GM12873 (cell line): ENCODE measurements at regions not wholly inside any gene's neighbourhood (a gene's known extent, or its start where the extent isn't known, plus 50 kb on each side); places are given as distances from the start of the nearest gene placed in this dataset.

ENCODE experiments used
- TF ChIP-seq, protein P1 (sequence below): IDR thresholded peaks from 2 replicates; pipeline ENCODE4 v1.5.1; 2012; ENCODE audit warnings: low read depth, mild to moderate bottlenecking, moderate library complexity, low read length, control low read depth; ENCODE audit not compliant: insufficient read depth; ENCODE audit errors: missing control alignments

DNA sequence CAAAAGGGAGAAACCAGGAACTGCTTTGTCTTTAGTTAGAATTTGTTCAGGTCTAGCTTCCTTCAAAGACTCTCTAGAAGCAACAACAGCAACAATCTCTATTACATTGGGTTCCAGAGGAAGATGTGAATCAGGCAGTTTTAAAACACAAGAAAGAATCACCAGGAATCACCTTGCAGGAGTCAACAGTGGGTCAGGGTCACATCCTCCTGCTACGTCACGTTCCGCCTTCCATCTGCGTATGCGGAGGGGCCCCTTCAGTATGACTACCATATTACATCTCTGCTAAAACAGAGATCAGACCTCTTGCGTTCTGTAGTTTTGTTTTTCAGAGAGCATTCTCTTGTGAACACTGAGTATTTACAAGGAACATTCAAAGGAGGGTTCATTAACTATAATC lies 147.8 kb upstream of the STARD13 start:
- TF ChIP-seq, protein P1, sequence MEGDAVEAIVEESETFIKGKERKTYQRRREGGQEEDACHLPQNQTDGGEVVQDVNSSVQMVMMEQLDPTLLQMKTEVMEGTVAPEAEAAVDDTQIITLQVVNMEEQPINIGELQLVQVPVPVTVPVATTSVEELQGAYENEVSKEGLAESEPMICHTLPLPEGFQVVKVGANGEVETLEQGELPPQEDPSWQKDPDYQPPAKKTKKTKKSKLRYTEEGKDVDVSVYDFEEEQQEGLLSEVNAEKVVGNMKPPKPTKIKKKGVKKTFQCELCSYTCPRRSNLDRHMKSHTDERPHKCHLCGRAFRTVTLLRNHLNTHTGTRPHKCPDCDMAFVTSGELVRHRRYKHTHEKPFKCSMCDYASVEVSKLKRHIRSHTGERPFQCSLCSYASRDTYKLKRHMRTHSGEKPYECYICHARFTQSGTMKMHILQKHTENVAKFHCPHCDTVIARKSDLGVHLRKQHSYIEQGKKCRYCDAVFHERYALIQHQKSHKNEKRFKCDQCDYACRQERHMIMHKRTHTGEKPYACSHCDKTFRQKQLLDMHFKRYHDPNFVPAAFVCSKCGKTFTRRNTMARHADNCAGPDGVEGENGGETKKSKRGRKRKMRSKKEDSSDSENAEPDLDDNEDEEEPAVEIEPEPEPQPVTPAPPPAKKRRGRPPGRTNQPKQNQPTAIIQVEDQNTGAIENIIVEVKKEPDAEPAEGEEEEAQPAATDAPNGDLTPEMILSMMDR, result no peak

DNA sequence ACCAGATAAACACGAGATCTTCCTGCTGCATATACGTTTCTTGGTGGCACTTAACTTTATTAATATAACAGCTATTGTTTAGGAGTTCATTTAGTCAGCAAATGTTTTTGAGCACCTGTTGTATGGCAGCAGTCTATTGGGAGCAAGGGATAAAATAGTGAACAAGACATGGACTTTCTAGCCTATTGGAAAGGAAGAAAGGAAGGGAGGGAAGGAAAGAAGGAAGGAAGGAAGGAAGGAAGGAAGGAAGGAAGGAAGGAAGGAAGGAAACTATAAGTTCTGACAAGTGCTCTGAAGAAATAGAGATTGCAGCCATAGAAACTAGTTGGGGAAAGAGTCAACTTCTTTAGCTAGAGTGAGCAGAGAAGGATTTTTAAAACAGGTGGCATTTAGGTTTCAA lies 149.1 kb upstream of the STARD13 start:
- TF ChIP-seq, protein P1, result no peak

DNA sequence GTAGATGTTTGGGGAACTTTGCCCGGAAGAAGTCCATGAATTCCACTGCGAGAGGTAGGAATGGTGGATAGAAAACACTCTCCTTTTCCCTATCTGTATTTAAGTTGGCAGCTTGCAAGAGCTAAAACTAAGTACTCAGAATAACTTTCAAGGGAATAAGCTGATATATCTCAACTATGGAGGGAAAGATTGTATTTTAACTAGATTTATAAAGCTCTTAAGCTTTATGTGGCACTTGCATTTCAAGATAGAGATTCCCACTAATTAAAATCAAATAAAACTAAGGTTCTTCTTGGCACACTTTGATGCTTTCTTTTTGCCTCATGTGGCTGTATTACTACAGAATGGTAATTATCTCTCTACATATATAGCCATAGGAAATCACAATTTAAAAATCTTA lies 149.7 kb upstream of the STARD13 start:
- TF ChIP-seq, protein P1, result no peak

DNA sequence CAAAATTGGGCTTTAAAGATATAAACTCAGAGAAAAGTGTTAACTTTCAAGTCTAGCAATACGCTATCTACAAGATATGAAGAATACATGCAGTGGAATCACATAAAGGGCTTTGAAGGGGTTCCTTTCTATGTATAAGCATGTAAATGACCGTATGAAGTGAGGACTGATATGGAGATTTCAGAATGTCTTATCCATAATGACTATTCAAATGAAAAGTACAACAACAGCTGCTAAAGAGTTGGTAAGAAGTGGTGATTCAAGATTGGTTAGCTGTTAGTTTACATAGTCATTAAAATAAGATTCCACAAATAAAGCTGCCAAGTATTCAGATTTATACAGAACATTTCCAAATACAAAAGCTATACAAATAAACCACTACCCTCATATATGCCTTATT lies 153.4 kb upstream of the STARD13 start:
- TF ChIP-seq, protein P1, result no peak

DNA sequence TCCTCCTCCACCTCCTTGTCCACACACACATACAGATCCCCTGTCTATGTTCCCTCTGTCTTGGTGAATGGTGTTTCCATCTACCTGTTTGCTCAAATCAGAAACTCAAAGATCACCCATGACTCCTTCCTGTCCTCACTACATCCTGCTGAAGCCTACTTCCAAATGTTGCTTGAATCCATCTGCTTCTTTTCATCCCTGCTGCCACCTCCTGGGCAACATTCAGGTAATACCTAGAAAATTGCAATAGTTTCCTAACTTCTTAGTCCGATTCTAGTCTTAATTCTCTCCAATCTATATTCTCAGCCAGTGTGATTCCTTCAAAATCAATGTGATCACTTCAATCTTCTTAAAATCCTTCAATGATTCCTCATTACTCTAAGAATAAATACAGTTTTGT lies 155.5 kb upstream of the STARD13 start:
- TF ChIP-seq, protein P1, result no peak

DNA sequence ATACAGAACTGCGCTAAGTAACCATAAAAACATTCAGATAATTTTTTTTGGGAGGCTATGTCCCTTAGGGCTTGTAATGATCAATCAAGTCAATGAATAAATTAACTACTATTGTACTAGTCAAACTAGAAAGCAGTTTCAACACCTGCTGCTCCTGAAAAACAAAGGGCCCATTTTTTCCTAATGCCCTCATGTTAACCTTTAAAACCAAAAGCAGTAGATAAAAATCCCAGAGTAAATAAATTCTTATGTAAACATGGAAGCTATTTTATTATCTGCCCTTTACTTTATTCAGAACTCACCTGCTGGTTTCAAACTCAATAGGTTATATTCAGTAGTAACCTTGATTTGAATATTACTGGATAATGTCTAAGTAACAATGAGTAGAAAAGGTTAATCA lies 159.5 kb upstream of the STARD13 start:
- TF ChIP-seq, protein P1, result no peak

DNA sequence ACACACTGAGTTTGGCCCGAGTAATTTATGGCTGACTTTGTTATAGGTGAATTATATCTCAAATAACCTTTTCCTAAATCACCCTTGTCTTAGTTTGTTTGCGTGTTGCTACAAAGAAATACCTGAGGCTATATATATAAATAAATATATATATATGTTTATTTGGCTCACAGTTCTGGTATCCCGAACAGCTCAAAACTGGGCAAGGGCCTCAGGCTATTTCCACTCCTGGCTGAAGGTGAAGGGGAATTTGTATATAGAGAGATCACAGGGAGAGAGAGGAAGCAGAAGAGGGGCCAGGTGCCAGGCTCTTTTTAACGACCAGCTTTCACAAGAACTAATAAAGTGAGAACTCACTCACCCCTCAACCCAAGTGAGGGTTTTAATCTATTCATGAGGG lies 159.9 kb upstream of the STARD13 start:
- TF ChIP-seq, protein P1, result no peak
